HG03280 (cell line): ENCODE measurements at regions not wholly inside any gene's neighbourhood (a gene's known extent, or its start where the extent isn't known, plus 50 kb on each side); places are given as distances from the start of the nearest gene placed in this dataset.

ENCODE experiments used
- ATAC-seq: cut with Tn5 transposase; IDR thresholded peaks from one replicate; pipeline ENCODE4 v1.9.1; 2021; ENCODE audit warnings: mild to moderate bottlenecking, moderate library complexity; ENCODE audit not compliant: unreplicated experiment

GRCh38 chr16:6482696-6483468 lies 849.8 kb upstream of the RBFOX1 start:
- ATAC-seq, result no peak

DNA sequence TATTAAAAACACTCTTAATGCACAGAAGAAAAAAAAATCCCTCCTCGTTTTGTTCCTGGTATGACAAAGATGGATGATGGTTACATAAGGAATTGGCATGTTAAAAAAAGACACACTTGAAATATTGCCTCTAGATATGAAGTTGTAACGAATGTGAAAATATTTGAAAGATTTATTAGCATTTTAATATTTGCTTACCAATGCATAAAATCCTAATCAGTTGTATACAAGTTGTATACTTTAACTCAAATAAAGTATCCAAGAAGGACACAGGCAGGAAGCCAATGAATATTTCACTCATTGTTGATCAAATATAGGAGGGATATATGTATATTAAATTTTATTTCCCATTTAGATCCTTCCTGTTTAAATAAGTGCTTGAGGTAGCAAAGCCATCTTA lies 850.8 kb upstream of the RBFOX1 start:
- ATAC-seq, result no peak

GRCh38 chr16:6453742-6454141 lies 878.9 kb upstream of the RBFOX1 start:
- ATAC-seq, result no peak

DNA sequence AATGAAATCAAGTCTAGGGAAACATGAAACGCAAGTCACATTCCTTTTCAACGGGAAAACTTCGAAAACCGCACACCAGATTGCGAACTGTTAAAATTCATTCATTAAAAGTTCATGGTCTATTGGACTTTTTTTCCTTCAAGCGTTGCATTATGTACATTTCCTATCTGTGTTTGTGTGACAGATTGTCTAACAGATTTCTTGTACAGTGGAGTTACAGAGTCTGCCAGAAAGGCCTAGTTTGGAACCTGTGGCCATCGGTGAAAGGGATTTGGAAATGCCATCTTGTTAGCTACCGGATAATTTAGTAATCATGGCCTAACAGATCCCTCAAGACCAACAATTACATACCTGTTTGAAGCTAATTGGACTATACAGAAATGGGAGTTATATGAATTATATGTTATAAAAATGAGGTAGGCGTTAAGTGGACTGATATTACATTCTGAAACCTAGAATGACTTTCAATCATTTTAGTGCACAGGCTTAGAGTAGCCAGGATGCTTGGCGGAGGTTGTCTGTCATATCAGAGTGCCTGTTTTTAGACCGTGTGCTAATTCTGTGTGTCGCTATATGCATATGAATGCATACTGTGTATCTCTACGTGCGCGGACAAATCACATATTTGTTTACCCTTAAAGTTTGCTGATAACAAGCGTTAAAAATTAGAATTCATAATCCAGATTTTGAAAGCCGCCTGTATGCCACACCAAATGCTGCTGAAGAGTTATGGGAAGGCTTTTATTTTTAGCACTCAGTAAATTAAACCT lies 885.4 kb upstream of the RBFOX1 start:
- no peak for ATAC-seq

DNA sequence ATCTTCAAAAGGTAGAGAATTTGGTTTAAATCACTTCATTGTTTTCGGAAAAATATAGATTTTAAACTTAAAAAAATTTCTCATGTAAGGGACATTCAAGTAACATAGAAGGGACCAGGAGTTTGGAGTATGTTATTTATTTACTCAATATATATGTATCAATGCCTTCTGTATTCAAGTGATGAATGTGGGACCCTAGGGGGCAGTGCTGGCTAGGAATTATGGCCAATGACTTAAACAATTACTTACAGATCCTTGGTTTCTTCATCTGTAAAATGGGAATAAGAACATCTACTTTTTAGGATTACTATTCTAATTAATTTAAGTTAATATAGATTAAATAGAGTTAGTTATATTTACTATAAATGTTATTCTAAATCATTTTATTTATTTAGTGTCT lies 886.3 kb upstream of the RBFOX1 start:
- ATAC-seq, result no peak

DNA sequence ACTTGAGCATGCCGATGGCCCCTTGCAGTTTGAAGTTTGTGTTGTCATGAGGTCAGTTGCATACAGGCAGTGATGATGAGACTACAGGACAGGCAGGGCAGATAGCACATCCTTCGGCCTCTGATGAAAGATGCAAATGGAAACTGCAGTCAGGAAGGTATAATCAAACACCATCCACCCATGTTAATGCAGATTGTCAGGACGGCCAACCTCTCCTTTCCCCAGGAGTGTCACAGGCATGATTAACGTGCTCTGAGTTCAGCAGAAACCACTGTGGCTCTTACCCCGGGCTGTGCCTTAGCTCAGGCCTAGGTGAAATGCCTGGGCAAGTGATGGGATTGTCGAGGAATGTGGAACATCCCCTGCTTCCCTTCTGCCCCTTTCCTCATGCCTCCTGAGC lies 893.5 kb upstream of the RBFOX1 start:
- no peak for ATAC-seq

GRCh38 chr16:6428861-6429260 lies 903.8 kb upstream of the RBFOX1 start:
- no peak for ATAC-seq

GRCh38 chr16:6427621-6428020 lies 905.0 kb upstream of the RBFOX1 start:
- no peak for ATAC-seq

GRCh38 chr16:6407596-6407995 lies 925.0 kb upstream of the RBFOX1 start:
- no peak for ATAC-seq

DNA sequence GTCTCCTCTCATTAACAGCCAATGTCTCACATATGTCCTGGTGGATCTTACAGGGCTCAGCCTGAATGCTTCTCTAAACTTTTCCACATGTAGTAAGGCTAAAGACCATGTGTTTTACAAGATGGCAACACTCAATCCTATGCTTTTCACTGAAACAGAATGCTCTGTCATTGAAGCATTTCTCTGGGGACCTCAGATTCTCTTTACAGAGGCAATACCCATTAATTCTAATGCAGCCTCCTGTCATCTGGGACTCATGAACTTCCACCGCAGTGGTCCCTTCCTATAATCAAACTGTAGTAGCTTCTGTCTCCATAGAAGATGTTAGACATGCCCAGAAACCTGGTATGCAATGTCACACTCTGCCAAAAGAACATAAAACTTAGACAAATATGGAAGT lies 926.6 kb upstream of the RBFOX1 start:
- no peak for ATAC-seq

DNA sequence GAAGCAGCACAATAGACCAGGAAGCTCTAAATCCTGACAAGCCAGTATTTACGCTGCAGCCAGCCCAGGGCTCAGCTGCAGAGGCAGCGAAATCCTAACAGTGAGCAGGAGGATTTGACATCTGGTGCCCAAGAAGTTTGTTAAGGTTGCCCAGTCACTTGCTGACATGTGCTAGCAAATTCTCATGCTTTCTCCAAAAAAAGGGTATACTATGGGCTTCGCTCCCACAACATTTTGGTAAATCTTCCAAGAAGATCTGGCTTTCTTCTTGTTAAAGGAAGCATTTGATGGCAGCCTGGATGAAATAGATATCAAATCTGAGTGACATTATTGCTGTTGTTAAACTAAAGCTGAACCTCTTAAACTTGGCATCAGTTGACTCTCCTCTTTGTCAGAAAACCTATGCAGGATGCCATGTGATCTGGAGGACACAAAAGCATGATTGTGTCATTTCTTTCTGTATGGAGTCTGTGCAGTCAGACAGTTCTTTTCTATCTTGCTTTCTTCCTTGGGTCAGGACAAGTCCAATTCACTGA lies 949.7 kb upstream of the RBFOX1 start:
- no peak for ATAC-seq

DNA sequence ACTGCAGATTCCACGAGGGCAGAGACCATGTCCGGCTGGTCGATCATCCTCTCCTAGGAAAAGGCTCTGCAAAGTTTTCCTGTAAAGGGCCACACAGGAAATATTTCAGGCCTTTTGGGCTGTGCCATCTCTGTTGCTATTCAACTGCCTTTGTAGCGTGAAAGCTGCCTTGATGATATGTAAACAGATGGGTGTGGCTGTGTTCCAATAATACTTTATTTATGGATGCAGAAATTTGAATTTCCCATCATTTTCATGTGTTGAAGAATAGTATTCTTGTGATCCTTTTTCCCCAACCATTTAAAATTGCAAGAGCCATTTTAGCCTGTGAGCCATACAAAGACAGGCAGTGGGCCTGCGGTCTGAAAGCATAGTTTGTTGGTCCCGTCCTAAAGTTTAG lies 950.7 kb upstream of the RBFOX1 start:
- ATAC-seq, result no peak

DNA sequence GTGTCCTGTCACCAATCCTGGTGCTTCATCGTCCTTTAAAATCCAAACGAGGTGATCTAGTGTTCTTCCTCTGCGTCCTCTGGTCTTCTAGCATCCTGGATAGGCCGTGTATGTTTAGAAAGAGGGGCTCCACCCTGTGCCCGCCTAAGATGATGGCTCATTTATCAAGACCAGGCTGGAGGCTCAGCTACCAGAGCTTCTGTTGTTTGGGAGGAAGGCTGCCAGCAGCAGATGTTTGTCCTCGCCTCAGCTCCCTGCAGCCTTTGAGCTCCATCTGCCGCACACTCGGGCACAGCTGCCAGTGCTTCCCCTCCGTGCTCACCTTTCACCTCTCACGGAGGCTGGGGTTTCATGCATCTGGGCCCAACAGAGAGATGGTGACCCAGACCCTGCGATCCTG lies 954.7 kb upstream of the RBFOX1 start:
- ATAC-seq, result no peak

DNA sequence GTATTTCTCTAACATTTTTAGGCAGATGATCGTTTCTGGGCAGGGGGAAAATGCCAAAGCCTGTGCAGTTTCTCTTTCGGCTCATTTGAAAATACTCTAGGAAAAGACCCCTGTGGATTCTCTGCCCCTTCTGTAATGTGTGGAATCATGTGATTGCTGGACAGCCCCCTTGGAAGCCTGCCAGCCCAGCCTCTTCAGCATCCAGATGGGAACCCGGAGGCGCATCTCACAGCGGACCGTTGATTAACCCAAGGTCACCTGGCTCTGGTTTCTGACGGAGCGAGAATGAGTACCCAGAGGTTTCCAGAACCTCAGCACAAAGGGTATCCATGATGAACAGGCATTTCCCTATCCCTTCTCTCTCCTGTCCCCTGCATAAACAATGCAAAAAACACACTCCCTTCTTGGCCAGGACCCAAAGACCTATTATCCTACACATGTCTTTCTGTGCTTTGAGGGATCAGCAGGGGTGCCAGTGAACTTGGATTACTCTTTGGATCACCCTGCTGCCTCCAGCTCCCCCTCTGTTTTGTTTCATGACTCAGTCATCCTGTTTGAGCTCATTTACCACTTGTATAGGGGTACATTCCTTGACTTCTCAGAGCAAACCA lies 957.1 kb upstream of the RBFOX1 start:
- ATAC-seq, result no peak

DNA sequence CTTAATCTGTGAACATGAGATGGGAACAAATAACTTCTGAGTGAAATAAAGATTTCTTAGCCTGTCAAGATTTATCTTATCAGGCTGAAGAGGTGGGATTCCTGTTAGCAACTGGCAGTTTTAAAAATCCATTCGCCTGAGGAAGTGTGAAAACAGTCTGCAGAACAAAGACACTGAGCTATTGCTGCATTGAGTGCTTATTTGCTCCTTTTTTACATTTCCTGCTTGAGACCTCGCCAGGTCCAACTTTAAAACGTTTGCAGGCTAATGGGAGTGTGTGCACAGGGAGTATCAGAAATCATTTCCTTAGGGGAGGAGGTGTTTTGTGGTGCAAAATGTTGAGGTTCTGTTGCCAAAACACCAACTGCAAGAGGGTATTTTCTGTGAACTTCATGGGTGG lies 957.8 kb upstream of the RBFOX1 start:
- ATAC-seq, result no peak

DNA sequence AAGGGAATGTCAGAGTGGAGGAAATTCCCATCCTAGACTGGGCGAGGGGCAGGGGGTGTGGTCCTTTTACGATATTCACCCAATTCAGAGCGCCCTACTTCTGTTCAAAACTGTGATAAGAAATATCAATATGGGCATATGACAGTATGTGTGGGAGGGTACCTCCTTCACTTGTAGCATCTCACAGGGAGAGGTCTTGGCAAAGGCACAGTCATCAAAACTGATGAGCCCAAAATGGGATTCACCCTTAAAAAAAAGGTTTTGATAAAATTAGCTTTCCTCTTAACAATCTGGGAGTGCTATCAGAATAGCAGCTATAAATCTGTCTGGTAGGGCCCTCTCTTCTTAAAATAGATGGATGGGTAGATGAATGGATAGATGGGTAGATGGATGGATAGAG lies 967.8 kb upstream of the RBFOX1 start:
- no peak for ATAC-seq

- no peak for ATAC-seq
Observed at GRCh38 chr16:6363896-6364607, 968.6 kb upstream of the RBFOX1 start.

- no peak for ATAC-seq
Observed at GRCh38 chr16:6363396-6363795, 969.2 kb upstream of the RBFOX1 start.

DNA sequence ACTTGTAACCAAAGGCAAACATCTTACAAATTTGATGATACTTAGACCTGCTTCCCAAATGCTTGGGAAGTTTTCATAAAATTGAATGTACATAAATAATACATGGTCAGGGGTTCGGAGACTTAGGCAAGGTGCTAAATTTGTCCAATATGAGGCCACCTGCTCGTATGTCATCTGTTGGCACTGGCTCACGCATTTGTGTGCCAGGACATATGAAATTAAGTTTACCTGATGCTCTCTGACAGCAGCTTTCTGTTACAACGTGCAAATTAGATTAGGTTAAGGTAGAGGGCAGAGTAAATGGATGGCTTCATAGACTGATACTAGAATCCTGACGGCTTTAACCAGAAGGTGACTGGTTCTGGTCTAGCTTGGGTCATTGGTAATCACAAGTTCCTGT lies 970.3 kb upstream of the RBFOX1 start:
- ATAC-seq, result no peak

DNA sequence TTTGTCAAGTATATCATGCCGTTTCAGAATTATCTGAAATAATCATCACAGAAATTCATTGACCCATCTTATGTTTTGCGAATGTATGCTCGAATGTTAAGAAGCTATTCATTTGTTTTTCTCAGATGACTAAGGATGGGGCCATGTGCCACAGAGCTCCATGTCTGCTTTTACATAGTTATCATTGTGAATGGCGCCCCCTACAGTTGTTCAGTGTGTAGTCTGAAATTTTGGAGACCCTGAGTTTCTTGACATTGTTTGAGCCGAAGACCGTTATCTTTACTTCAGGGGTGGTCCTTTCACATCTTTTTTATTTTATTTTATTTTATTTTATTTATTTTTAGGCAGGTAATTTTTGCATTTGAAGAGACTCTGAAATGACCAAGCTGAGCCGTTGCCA lies 972.0 kb upstream of the RBFOX1 start:
- no peak for ATAC-seq

DNA sequence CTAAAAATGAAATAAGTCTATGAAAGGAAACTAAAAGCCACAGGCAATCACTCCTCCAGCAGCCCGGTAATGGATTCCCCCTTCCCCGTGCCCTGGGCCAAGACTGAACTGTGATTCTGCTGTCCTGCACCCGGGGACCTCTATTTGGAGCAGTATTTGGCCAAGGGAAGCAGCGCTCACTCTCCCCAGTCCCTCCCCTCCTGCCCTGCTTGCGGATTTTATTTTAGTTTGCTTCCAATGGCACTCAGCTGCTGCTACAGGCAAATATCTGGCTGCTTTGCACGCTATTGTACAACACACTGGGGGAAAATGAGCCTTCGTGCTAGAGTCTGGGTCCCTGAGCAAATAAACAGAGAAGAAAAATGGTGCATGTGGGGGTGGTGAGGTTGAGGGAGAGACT lies 975.7 kb upstream of the RBFOX1 start:
- ATAC-seq, result no peak
